Body of pancreas (tissue), 4 donors: ENCODE measurements at regions not wholly inside any gene's neighbourhood (a gene's known extent, or its start where the extent isn't known, plus 50 kb on each side); places are given as distances from the start of the nearest gene placed in this dataset.

Source experiments
- POLR2A ChIP-seq, 3 donors: fragments of 450-650 bp; IDR thresholded peaks; one replicate each; pipeline ENCODE4 v1.6.1; 2016; ENCODE audit warnings: antibody characterized with exemption in 3 of 3, mild to moderate bottlenecking in 2 of 3
- TF ChIP-seq, protein P1 (sequence below), 7 experiments: fragments of 450-650 bp in 4 of 7; fragments of 200-600 bp in 3 of 7; sonication (generic) in 3 of 7; IDR thresholded peaks; one replicate each; pipeline ENCODE4 v1.5.1; 2016 to 2019; ENCODE audit warnings: antibody characterized with exemption in 7 of 7

DNA sequence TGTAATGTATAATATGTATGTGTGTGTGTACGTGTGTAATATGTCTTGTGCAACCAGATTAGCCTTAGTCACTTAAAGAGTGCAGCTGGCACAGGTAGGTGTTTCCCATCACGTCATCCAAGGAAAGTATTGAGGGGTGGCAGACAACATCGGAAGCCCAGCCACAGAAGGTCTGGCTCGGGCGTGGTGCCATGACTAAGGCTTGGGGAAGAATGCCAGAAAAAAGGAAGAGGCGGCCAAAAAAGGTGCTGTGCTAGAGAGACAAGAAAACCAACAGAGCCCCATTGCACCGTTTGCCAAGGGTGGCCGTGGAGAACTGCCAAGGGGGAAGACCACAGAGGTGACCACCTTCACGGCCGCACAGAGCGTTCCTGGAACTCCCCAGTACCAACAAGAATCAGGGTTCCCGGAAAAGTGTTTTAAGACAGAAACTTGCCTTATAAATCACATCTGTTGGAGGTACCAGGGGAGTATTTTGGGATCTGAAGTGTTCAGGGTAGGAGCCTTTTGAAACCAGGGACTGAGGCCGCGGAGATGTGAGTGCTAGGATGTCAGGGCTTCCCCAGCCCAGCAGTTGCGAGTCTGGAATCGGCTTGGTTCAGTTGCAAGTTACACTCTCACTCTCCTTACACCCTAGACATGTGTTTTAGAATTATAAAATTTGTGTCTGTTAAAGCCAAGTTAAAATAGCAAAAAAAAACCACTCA lies 131.2 kb upstream of the DYRK2 start:
- TF ChIP-seq, protein P1, sequence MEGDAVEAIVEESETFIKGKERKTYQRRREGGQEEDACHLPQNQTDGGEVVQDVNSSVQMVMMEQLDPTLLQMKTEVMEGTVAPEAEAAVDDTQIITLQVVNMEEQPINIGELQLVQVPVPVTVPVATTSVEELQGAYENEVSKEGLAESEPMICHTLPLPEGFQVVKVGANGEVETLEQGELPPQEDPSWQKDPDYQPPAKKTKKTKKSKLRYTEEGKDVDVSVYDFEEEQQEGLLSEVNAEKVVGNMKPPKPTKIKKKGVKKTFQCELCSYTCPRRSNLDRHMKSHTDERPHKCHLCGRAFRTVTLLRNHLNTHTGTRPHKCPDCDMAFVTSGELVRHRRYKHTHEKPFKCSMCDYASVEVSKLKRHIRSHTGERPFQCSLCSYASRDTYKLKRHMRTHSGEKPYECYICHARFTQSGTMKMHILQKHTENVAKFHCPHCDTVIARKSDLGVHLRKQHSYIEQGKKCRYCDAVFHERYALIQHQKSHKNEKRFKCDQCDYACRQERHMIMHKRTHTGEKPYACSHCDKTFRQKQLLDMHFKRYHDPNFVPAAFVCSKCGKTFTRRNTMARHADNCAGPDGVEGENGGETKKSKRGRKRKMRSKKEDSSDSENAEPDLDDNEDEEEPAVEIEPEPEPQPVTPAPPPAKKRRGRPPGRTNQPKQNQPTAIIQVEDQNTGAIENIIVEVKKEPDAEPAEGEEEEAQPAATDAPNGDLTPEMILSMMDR (IDR thresholded peaks at IDR 0.05), result no peak
- TF ChIP-seq POLR2A (IDR thresholded peaks at IDR 0.05), result no peak
